GM12878 (cell line): ENCODE measurements at regions not wholly inside any gene's neighbourhood (a gene's known extent, or its start where the extent isn't known, plus 50 kb on each side); places are given as distances from the start of the nearest gene placed in this dataset.

Experiments used
- ATAC-seq: fragments of 200-7000 bp; cut with Tn5 transposase; 3 replicates; pipeline ENCODE4 v1.9.1; 2020; ENCODE audit warnings: mild to moderate bottlenecking, moderate library complexity
- BruUV-seq: library from RNA; stranded (reverse); fragments of 400-500 nt; replicated peaks from 2 replicates; lab custom pipeline; 2021; lab: Mats Ljungman, UMichigan
- CTCF ChIA-PET: fragments of 300-600 bp; sonication (Branson Sonifier 250); formaldehyde crosslinking; extraction: SDS; loops from one replicate; lab custom pipeline; 2021; ENCODE audit warnings: inconsistent platforms; lab: Yijun Ruan, JAX
- POLR2A ChIA-PET: fragments of 350-600 bp; formaldehyde crosslinking; extraction: SDS; loops from one replicate; lab custom pipeline; 2021; ENCODE audit warnings: inconsistent platforms; lab: Charles Lee
- RAD21 ChIA-PET: fragments of 300-600 bp; sonication (Branson Sonifier 250); formaldehyde crosslinking; loops from one replicate; lab custom pipeline; 2023; ENCODE audit warnings: antibody characterized with exemption; ENCODE audit not compliant: unreplicated experiment; lab: Charles Lee
- SMC1A ChIA-PET: fragments of 300-600 bp; sonication (Branson Sonifier 250); formaldehyde crosslinking; loops from one replicate; lab custom pipeline; 2023; ENCODE audit not compliant: unreplicated experiment, uncharacterized antibody; lab: Charles Lee
- DNase-seq: peaks from one replicate; pipeline ENCODE4 v3.0.0-alpha.2; 2011; ENCODE audit warnings: low read depth, low spot score
- FAIRE-seq: peaks from 3 replicates; lab custom pipeline; 2011; peaks lifted over from hg19 to GRCh38; lab: Jason Lieb, UNC
- H2AFZ ChIP-seq: 2 replicates; pipeline ENCODE4 v1.6.0; 2011; ENCODE audit warnings: low read depth, low read length, control low read depth; ENCODE audit not compliant: control insufficient read depth
- H3K27ac ChIP-seq: 2 replicates; pipeline ENCODE4 v1.5.1; 2011; ENCODE audit warnings: control low read depth; ENCODE audit not compliant: control insufficient read depth, insufficient read depth
- H3K27me3 ChIP-seq, 2 experiments: replicated peaks in 1 of 2; 2 replicates each; pipeline versions ENCODE4 v1.6.0 to v1.6.1; 2011; ENCODE audit warnings: low read length in 1 of 2; ENCODE audit not compliant: control insufficient read depth in 2 of 2, insufficient read depth in 2 of 2
- H3K36me3 ChIP-seq, 2 experiments: 2 replicates each; pipeline ENCODE4 v1.5.1; 2011; ENCODE audit warnings: low read length in 1 of 2; ENCODE audit not compliant: control insufficient read depth in 2 of 2, insufficient read depth in 2 of 2
- H3K4me1 ChIP-seq: 2 replicates; pipeline ENCODE4 v1.6.1; 2011; ENCODE audit warnings: mild to moderate bottlenecking, low read length, moderate library complexity, mixed read lengths; ENCODE audit not compliant: control insufficient read depth, insufficient read depth
- H3K4me2 ChIP-seq: 2 replicates; pipeline ENCODE4 v1.6.0; 2011; ENCODE audit warnings: control low read depth; ENCODE audit not compliant: control insufficient read depth, insufficient read depth
- H3K4me3 ChIP-seq: fragments of 200-600 bp; sonication (generic); 2 replicates; pipeline ENCODE4 v1.5.1; 2016
- H3K79me2 ChIP-seq: 2 replicates; pipeline ENCODE4 v1.6.0; 2011; ENCODE audit warnings: low read length; ENCODE audit not compliant: control insufficient read depth, insufficient read depth
- H3K9ac ChIP-seq: 2 replicates; pipeline ENCODE4 v1.8.0; 2011; ENCODE audit warnings: low read length, control low read depth, mixed read lengths; ENCODE audit not compliant: control insufficient read depth, insufficient read depth
- H3K9me3 ChIP-seq: replicated peaks from 3 replicates; pipeline ENCODE4 v1.5.1; 2011; ENCODE audit warnings: mild to moderate bottlenecking, low read length; ENCODE audit not compliant: control insufficient read depth, insufficient read depth
- H4K20me1 ChIP-seq: 2 replicates; pipeline ENCODE4 v1.6.0; 2011; ENCODE audit not compliant: control insufficient read depth, insufficient read depth
- ATF2 ChIP-seq: IDR thresholded peaks from 2 replicates; pipeline ENCODE4 v1.6.1; 2012; ENCODE audit warnings: low read length, inconsistent platforms
- BCLAF1 ChIP-seq: fragments of 450-650 bp; IDR thresholded peaks from 2 replicates; pipeline ENCODE4 v1.6.1; 2017; ENCODE audit warnings: antibody characterized with exemption, mild to moderate bottlenecking, moderate library complexity
- CUX1 ChIP-seq: IDR thresholded peaks from 2 replicates; pipeline ENCODE4 v1.6.1; 2012; ENCODE audit warnings: improper control_type of control experiment, low read depth, low read length; ENCODE audit not compliant: insufficient replicate concordance
- EED ChIP-seq: sonication (generic); IDR thresholded peaks from 2 replicates; pipeline ENCODE4 v1.6.1; 2016; ENCODE audit warnings: antibody characterized with exemption, low read depth
- MXI1 ChIP-seq: fragments of 150-350 bp; IDR thresholded peaks from 2 replicates; pipeline ENCODE4 v1.6.1; 2011; ENCODE audit warnings: low read depth, mild to moderate bottlenecking, inconsistent platforms, low read length, improper control_type of control experiment
- PML ChIP-seq: IDR thresholded peaks from 2 replicates; pipeline ENCODE4 v1.6.1; 2012; ENCODE audit warnings: low read length, inconsistent platforms
- SIX5 ChIP-seq: IDR thresholded peaks from 2 replicates; pipeline ENCODE4 v1.6.1; 2011; ENCODE audit warnings: mild to moderate bottlenecking, low read depth, low read length, moderate library complexity; ENCODE audit not compliant: severe bottlenecking
- SP1 ChIP-seq: IDR thresholded peaks from one replicate; pipeline ENCODE4 v1.6.1; 2011; ENCODE audit warnings: low read depth, low read length
- WRNIP1 ChIP-seq: IDR thresholded peaks from 2 replicates; pipeline ENCODE4 v1.6.1; 2011; ENCODE audit warnings: low read depth, low read length, improper control_type of control experiment, borderline replicate concordance
- ZBTB11 ChIP-seq: fragments of 450-650 bp; formaldehyde crosslinking; IDR thresholded peaks from 2 replicates; pipeline ENCODE4 v1.5.0; 2022; ENCODE audit warnings: mild to moderate bottlenecking, missing genetic modification characterization
- in situ Hi-C: fragments of 300-500 bp; cut with MboI; formaldehyde crosslinking; loops from 9 replicates; pipeline ENCODE4 v1.14.3; 2018; ENCODE audit warnings: mixed read lengths
- intact Hi-C: fragments of 100-400 bp; cut with micrococcal nuclease; formaldehyde crosslinking; loops from one replicate; pipeline ENCODE4 v1.14.2; 2022; ENCODE audit not compliant: unreplicated experiment

GRCh38 chr14:84323978-84324377 is 1206.0 kb upstream of the FLRT2 start (continued):
- no peak for TF ChIP-seq ZBTB11 (CRISPR knock-in tag)

GRCh38 chr14:84336433-84336832 is 1193.5 kb upstream of the FLRT2 start:
- ChIA-PET POLR2A (no interaction called here), CTCF (no interaction called here), SMC1A (no interaction called here), RAD21 (no interaction called here)
- H3K27ac ChIP-seq = no peak overlapping the region
- H3K79me2 ChIP-seq = no peaks in the 10 kb centered on the region
- in situ Hi-C loops = no loop called here
- H3K27me3 ChIP-seq = no peaks in the 10 kb centered on the region
- intact Hi-C loops = no loop called here
- no peak for ATAC-seq
- no TSS peak for BruUV-seq
- DNase-seq = no peak
- H4K20me1 ChIP-seq = no peaks in the 10 kb centered on the region
- H2AFZ ChIP-seq = no peak overlapping the region
- H3K9me3 ChIP-seq = no peaks in the 10 kb centered on the region
- no peak overlapping the region for H3K9ac ChIP-seq
- no peaks in the 10 kb centered on the region for H3K4me1 ChIP-seq
- H3K4me2 ChIP-seq = no peak overlapping the region
- H3K36me3 ChIP-seq = no peaks in the 10 kb centered on the region
- H3K4me3 ChIP-seq = no peak overlapping the region
- no peak for FAIRE-seq
- TF ChIP-seq CUX1 (no peak), SIX5 (no peak), ATF2 (no peak), WRNIP1 (no peak), PML (no peak), MXI1 (no peak), BCLAF1 (no peak), SP1 (no peak), EED (no peak)
